Astrocyte of the hippocampus (primary cell): ENCODE measurements at regions not wholly inside any gene's neighbourhood (a gene's known extent, or its start where the extent isn't known, plus 50 kb on each side); places are given as distances from the start of the nearest gene placed in this dataset.

ENCODE experiments used
- DNase-seq: peaks from one replicate; pipeline ENCODE4 v3.0.0; 2011; ENCODE audit warnings: low read depth, low spot score

GRCh38 chr11:30811226-30811755 is 225.1 kb upstream of the MPPED2 start:
- no peak for DNase-seq

- no peak for DNase-seq
Measured at GRCh38 chr11:30810116-30810515, 224.0 kb upstream of the MPPED2 start.

GRCh38 chr11:30801357-30801756 is 215.2 kb upstream of the MPPED2 start:
- DNase-seq = no peak

- no peak for DNase-seq
Measured at GRCh38 chr11:30800904-30801303, 214.8 kb upstream of the MPPED2 start.

GRCh38 chr11:30798547-30799236 is 212.5 kb upstream of the MPPED2 start:
- DNase-seq = no peak

- peak; percentile 73 for DNase-seq
Measured at GRCh38 chr11:30789270-30789669, 203.1 kb upstream of the MPPED2 start.

- no peak for DNase-seq
Measured at GRCh38 chr11:30788849-30789248, 202.7 kb upstream of the MPPED2 start.

GRCh38 chr11:30786256-30787110 is 200.3 kb upstream of the MPPED2 start:
- peak; percentile 25 for DNase-seq

GRCh38 chr11:30778596-30778995 is 192.4 kb upstream of the MPPED2 start:
- DNase-seq = no peak

GRCh38 chr11:30775233-30775522 is 189.0 kb upstream of the MPPED2 start:
- DNase-seq = no peak

GRCh38 chr11:30774496-30775232 is 188.5 kb upstream of the MPPED2 start:
- DNase-seq = no peak

GRCh38 chr11:30772908-30773307 is 186.8 kb upstream of the MPPED2 start:
- no peak for DNase-seq

GRCh38 chr11:30763951-30764350 is 177.8 kb upstream of the MPPED2 start:
- no peak for DNase-seq

- no peak for DNase-seq
Measured at GRCh38 chr11:30762188-30762587, 176.0 kb upstream of the MPPED2 start.

GRCh38 chr11:30760345-30760744 is 174.2 kb upstream of the MPPED2 start:
- DNase-seq = no peak

GRCh38 chr11:30758946-30759504 is 172.9 kb upstream of the MPPED2 start:
- DNase-seq = no peak

- DNase-seq = no peak
Measured at GRCh38 chr11:30758518-30758917, 172.4 kb upstream of the MPPED2 start.

- peak; percentile 17 for DNase-seq
Measured at GRCh38 chr11:30758012-30758411, 171.9 kb upstream of the MPPED2 start.

GRCh38 chr11:30753994-30754393 is 167.8 kb upstream of the MPPED2 start:
- no peak for DNase-seq

- DNase-seq = no peak
Measured at GRCh38 chr11:30753504-30753903, 167.4 kb upstream of the MPPED2 start.

GRCh38 chr11:30749268-30749667 is 163.1 kb upstream of the MPPED2 start:
- DNase-seq = no peak

GRCh38 chr11:30741039-30741550 is 154.9 kb upstream of the MPPED2 start:
- peak; percentile 15 for DNase-seq
